NCI-H82 treated with DMSO at 0.1 percent for 48 hours (cell line): ENCODE measurements at regions not wholly inside any gene's neighbourhood (a gene's known extent, or its start where the extent isn't known, plus 50 kb on each side); places are given as distances from the start of the nearest gene placed in this dataset.

Source experiments
- DNase-seq: peaks from one replicate; lab custom pipeline; 2025; ENCODE audit not compliant: unreplicated experiment; lab: John Stamatoyannopoulos, UW

DNA sequence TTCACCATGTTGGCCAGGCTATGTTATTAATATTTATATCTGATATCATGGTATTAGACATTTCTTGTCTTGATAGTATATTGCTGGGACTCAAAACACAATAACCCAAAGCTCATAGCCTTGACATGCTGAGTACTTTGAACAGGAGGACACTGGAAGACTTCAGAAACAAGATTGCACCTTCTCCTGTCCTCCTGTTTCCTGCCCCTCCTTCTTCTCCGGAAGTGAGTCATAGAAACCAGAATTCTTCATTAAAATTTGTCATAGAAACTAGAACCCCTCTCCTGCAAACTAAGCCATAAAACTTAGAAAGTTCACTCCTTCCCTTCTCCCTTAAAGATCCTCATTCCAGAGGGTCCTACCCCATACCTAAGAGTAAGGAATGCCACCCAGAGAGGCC, 400.2 kb downstream of the SLITRK5 start:
- DNase-seq, result no peak

DNA sequence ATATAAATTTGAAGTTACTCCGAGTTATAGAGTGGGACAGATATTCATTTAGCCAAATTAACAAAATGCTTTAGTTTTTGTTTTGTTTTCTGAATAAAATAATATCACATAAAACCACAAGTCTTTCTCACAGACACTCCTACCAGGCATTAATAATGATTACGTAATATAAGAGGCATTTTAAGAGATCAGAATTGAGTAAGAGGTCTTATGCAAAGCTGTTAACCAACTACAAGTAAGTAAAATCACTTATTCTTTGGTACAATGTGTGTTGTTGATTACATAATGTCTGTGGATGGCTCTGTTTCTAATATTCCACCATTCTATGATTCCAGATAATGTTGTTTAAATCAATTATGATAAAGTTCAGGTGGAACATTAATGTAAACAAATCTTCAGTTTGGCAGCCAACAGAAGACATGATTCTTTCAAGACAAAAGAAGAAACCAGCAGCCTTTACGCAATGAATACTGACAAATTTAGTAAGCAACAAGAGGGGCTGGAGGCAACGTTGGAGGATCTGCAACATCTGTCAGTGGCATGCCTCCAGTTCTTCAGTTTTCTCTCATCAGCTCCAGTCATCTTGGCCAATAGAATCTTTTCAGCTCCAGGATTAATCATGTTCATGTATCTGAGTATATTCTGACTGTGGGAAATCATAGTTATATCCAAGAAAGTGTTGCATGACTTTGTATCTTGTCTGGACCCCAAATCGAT, 403.8 kb downstream of the SLITRK5 start:
- no peak for DNase-seq

DNA sequence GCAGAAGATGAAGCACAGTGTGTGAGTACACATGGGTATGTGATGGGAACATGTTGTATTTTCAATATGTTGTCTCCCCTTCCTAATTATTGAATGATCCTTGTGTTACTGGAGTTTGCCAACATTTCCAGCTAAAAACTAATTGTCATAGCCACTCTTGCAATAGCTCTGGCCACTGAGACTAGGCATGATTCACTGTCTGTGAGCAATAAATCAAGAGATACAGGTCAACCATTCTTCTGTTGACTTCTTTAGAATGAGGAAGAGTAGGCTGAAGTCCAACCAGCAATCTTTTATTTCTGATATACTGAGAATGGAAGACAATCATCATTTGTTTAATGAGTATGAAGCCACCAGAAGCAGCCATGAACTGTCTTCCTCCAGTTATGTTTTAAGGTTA, 413.9 kb downstream of the SLITRK5 start:
- DNase-seq, result no peak

DNA sequence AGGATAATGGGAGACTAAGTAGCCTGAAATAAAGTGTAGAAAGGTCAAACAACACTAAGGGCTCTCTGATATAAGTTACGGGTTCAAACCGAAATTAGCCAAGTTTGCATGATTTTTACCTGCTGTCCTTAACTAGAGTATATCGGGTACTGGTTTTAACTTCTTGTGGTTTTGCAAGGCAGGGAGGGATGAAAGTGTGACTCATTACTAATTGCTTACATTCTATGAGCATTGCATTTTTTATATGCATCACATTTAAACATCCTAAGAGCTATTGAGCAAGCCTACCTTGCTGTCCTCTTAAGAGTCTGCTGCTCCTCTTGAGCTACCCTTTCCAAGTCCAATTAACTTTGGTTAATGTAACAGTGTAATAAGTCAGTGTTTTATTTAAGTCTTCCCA, 415.4 kb downstream of the SLITRK5 start:
- DNase-seq, result no peak

DNA sequence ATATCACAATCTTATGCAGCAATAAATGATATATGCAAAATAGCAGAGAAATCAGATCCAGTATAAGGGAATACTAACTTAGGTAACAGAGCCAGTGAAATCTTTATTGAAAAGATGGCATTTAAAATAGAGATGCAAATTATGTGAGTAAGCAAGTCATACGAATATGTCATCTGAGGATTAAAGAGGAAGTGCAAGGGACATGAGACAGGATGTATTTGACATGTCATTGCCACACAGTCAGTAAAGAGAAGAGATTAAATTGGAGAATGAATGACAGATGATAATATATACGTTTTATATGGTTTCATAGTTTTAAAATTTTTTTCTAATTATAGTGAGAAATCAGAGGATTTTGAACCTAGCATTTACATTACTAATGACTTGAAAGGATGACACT, 426.4 kb downstream of the SLITRK5 start:
- DNase-seq, result no peak

DNA sequence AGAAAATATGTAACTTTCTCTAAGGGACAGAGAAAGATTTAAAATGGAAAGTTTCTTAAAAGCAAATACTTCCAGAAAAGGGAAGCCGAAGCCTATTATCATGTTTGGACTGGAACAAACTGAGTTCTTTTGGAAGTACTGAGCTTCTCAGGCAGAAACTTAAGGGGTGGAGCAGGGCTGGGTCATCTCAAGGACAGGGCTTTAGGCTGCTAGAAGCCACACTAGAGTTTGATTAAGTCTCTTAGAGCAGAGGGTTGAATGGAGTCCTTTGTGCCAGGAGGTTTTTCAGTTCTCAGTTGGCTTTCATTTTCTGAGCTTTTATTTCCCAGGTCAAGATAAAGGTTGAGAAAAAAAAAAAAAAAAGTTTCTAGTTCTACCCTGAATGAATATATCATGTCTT, 432.7 kb downstream of the SLITRK5 start:
- no peak for DNase-seq

DNA sequence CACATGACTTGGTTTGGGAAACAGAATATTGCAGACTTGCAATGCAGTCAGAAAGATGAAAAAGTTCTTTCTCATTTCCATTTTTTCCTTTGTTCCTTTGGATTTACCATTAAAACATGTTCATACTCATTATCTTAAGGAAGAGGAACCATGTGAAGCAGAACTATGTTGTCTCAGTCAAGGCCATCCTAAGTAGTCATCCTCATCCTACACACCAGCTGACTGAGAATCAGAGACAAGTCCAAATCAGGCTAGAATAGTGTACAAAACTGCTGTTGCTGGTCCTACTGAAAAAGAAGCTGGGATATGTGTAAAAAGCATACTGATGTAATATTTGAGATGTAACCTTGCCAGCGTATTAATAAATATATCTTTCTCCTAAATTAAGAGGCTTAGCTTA, 433.4 kb downstream of the SLITRK5 start:
- no peak for DNase-seq

DNA sequence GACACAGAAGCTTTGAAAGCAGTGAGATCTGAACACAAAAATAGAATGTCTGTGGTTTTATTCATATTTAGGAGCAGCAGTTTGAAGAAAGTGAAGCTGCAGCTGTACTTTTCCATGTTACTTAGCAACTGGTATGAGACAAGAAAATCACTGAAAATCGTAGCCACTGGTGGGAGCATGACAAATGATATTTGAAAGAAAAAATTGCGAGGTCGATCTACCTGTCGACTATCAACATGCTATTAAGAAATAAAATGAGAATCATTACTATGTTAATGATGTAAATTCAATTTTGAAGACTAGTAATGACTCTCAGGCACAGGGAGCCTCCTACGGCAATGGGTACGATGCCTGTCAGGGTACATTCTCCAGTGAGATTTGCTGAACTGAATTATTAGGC, 436.4 kb downstream of the SLITRK5 start:
- DNase-seq, result no peak

DNA sequence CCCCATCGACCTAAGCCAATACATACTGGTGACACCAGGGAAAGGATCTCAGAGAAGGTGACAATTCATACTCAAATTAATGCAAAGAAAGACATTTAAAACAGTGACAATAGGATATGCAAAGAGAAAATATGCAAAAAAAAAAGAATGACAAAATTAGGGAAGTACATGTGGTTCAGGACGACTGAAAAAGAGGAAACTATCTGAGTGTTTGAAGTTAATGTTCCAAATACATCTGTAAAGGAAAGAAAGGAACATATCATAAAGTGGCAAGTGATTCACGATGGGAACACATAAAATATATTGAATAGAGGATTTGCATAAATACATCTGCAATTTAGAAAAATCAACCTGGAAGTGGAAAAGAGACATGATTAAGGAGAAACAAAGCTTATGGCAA, 441.4 kb downstream of the SLITRK5 start:
- DNase-seq, result no peak

DNA sequence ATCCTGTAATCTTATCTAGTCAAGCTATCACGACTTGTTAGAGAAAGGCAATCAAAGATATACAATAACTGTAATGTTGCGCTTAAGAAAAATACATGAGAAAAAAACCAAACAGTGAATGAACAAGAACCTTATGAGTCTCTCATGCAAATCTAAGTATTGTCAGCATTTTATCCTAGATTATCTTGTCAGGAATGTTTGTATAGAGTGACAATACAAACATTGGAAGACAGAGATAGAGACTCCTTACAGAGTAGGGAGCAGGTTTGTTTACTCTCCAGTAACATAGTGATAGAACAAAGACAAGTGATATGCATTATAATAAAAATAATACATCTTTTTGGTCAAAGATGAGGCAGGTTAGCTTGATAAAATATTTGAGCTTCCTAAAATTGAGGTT, 444.8 kb downstream of the SLITRK5 start:
- no peak for DNase-seq

DNA sequence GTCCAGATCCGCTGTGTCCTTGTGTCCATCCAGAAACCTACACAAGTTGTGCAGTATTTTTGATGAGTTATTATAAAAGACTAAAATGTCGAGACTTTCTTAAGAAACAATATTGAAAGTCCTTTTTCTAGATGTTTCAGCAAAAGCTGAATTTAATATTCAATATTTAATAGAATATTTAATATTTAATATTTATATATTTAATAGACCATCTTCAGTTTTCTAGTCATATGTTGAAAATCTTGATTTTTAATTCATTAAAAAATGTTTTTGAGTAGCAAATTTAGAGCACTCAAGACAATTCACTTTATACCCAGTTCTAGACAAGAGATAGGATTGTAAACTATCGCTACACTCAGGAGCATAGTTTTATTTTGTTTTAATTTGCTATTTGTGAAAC, 447.8 kb downstream of the SLITRK5 start:
- no peak for DNase-seq

DNA sequence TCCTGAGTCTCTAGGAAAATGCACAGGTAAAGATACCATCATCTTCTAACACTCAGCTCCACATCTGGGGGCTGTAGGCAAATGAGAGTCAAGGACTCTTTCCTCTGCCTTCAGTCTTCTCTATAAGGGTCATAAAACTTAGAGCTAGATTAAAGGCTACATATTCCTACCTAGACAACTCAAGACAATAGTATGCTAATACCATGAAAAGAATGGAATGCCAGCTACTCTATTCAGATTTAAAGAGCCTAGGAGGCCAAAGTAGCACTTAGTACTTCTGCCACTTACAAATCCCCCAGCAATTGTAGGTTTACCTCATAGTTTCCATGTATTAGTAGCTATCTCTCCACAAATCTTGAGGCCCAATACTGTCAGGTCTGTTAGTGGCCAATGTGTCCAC, 453.0 kb downstream of the SLITRK5 start:
- DNase-seq, result no peak

DNA sequence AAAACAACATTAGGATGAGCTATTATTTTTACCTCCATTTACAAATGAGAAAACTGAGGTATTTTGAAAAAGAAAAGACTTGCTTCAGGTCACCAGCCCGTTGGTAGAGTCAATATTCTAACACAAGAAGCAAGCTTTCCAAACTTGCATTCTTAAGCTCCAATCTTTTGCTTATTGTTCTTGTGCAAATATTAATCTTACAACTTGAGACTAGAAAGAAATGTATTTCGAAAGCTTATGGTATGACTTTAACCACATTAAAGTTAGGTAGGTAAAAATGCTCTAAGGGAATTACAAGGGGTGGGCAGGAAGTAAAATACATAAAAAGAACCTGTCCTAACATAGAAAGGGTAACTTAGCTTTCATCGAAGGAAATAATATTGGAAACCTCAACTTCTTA, 453.9 kb downstream of the SLITRK5 start:
- no peak for DNase-seq

DNA sequence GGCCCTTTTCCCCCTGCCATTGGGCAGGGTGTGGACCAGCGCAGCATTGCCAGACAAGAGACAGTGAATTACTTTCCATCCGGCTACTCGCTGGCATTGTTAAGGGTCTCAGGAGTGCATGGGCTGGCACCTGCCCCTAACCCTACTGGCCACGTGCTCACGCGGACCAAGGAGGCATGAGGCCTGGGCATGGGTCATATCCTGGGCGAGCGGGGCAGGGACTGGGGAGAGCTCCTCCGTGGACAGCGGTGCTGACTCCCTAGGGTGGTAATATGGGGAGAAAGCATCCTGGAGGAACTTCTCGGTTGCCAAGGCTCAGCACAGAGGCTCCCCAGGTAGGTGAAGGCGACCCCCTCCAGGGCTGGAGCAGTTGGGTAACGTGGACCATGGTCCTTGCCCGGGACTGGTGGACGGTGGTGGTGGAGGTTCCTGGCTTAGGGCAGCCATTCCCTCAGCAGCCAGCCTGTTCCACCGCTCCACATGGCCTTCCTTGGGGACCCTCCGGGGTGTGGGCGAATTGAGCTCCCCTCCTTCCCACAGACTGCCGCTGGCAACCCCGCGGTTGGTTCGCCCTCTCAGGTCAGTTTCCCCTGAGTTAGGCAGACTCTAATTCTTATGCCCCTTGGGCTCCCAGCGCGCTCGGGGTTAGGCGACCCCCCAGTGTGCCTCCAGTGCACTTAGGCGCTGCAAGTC, 465.1 kb downstream of the SLITRK5 start:
- no peak for DNase-seq

DNA sequence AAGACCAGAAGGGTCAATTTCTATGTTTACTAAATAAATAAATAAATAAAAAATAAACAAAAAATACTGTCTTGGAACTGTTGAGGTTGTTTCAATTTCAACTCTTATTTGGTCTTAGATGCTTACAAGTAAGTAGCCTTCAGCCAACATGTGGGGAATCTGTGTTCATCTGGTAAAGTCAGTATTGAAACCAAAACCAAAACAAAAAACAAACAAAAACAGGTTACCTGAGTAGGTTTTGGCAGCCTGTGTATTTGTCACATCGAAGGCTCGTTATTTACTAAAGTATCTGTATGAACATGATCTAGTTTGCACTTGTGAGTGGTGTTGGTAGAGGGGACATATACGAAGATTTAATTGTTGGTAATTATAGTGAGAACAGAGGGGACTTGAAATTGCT, 471.5 kb downstream of the SLITRK5 start:
- DNase-seq, result no peak

DNA sequence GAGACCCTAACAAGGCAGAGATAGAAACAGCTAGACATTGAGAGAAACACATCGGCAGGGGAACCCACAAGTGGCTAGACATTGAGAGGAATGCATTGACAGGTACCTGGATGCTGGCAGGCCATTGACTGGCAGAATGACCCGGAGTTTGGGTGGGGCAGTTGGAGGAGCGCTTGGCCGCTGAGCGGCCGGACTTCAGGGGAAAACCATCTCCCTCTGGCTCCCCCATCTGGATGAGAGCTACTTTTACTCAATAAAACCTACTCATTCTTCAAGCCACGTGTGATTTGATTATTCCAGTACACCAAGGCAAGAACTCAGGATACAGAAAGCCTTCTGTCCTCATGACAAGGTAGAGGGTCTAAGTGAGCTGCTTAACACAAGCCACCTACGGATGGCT, 473.4 kb downstream of the SLITRK5 start:
- no peak for DNase-seq

DNA sequence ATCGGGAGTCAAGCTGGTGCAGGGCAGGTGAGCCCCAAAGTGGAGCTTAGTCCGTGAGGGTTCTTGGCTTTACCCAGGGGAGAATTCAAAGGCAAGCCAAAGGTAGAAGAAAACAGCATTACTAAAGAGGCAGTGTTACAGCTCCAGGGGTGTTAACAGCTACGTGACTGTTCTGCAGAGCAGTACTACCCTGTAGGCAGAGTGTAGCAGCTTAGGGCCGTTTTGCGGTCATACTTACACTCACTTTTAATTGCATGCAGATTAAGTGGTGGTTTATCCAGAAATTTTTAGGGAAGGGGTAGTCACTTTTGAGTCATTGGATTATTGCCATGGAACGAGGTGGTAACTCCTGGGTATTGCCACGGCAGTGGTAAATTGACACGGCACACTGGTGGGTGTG, 482.2 kb downstream of the SLITRK5 start:
- no peak for DNase-seq

DNA sequence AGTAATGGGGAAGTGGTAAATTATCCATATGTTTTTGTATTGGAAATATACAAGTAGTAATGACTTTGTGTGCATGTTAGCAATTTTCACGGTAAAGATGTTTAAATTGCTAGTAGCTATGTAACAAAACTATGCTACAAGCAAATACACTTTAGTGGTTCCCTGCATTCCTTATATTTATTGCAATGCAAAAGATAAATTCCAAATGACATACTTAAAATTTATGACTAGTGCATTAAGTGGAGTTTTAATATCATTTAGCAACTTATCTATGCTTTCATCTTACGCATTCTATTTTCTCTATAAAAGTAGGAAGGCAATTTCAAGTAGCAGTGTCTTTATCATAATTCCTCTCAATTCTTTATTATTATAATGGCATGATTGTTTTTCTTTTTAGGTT, 482.8 kb downstream of the SLITRK5 start:
- DNase-seq, result no peak

DNA sequence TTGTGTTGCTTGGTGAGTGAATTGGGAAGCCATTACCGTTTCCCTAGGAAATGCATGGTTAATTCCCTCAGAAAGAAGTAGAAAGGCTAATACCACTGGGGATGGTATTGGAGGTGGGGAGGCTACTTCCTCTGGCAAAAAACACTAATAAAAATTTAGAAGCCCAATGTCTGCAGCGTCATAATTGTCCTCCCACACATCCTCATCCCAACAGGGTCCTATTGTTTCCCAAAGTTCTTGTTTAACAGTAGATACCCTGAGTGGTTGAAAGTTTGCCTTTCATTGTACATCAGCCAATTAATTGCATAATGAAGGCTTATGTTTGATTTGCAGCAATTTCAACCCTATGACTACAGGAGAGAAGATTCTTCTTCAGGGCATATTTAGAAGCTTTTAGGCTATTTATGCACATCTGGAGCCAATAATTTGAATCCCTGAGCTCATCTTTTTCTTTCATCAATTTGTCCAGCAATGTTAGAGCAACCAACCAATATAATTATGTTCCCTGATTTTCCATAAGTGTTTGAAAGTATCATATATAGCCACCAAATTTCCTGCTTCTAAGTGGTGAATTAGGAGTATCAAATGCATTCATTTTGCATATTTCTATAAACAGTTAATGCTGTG, 491.0 kb downstream of the SLITRK5 start:
- DNase-seq, result no peak

DNA sequence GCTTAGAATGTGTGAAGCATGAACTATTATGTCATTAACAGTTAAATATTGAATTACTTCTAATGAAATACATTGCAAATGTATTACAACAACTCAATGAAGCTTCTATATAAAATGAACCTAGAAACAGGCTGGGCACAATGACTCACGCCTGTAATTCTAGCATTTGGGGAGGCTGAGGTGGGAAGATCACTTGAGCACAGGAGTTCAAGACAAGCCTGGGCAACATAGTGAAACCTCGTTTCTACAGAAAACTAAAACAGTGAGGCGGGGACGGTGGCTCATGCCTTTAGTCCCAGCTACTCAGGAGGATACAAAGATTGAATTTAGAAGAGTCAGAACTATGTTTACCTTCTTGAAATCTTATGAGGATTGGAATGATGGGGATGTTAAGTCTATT, 505.1 kb downstream of the SLITRK5 start:
- no peak for DNase-seq

DNA sequence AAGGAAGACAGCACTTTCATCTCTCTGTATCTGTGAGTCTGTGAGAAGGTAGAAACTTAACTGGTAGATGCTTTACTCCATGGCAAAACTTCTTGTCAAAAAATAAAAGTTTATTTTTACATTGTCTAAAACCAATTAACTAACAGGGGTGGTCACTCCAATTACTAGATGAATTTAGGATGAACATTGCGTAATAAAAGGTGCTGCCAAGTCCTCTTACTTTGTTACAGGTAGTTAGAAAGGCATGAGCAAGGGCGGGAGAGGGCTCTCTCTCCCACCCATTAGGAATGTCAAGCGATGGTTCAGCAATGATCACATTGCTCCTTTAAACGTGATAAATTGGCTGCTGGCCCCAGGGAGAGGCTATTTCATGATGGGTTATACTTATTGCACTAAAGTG, 512.3 kb downstream of the SLITRK5 start:
- DNase-seq, result no peak

DNA sequence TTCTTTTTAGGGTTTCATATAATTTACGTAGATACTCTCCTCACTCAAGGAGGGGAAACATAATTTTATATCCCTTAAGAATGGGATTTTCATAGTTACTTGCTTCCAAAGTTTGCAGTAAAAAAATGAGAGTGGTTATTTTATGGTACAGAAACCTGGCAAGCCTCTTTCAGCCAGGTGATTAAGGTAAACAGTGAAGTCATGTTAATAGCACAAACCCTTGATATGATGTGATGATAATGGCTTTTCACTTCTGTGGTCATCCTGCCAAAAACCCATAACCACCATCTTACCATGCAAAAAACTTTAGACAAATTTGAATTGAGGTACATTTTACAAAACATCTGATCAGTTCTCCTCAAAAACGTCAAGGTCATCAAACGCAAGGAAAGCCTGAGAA, 517.8 kb downstream of the SLITRK5 start:
- no peak for DNase-seq

DNA sequence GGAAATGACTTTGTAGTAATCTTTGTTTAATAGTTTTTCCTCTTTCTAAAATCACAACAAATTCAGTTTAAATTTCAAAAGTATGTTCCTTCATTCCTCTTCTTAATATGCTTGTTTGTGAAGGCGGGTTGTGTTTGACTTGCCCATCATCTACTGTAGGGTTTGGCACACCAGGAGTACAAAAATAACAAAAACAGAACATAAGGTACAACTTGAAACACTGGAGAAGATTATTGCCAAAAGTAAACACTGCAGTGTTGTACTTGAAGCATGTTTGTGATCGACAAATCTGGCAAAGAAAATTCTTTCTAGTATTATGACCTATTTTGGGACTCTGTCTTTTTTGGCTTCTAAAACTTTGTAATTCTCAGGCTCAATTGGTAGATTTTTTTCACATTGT, 518.6 kb downstream of the SLITRK5 start:
- no peak for DNase-seq
